Astrocyte of the hippocampus (primary cell): ENCODE measurements at regions not wholly inside any gene's neighbourhood (a gene's known extent, or its start where the extent isn't known, plus 50 kb on each side); places are given as distances from the start of the nearest gene placed in this dataset.
"Not testable (repeated sequence)": the region's sequence is repeated elsewhere in the genome, so short reads cannot be mapped to it uniquely, and the experiment has no call there.

Experiments
- DNase-seq: peaks from one replicate; pipeline ENCODE4 v3.0.0; 2011; ENCODE audit warnings: low read depth, low spot score

DNA sequence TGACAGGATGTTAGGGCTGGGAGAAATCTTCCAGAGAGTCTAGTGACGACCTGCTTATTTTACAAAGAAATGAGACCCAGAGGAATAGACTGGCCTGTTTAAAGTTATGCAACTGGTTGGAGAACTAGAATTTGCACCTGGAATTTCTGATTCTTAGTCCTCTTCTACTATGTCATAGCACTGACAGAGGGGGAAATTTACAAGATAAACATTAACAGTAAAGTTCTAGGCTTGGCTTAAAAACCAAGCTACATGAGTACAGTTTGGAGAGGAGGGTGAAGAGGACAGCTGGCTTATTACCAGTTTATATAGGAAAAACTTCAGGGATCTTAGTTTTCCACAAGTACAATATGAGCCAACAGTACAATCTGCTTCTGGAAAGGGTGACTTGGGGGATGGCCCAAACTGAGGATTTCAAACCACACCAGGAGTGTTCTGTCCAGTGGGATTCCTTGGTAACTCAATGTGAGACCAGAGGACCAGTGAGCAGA is 269.6 kb downstream of the CD109 start:
- no peak for DNase-seq

DNA sequence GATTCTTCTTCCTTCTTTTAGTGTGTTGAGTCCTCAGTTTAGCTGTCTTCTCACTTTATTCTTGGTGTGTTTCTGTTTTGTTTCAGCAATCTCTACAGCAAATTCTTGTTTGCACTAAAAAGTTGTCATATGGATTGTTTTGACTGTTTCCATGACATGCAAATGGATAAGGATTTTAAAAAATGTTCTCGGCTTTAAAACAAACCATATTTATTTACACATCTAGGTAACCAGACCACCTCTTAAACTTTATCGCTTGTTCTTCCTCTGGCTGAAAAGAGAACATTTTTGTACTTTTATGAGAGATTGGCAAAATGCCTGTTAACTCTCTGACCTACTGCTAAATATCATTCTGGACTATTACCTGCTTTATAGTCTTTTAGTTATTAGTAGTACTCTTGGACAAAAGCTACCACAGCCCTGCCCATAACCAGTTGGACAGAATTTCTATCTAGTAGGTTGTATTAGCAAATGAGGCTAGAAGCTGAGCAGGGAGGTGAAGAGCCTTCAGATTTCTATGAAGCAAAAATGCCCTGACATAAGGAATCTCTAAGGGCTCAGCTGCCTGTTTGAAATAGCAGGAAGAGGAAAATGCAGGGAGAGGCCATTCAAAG is 268.3 kb downstream of the CD109 start:
- DNase-seq = no peak

DNA sequence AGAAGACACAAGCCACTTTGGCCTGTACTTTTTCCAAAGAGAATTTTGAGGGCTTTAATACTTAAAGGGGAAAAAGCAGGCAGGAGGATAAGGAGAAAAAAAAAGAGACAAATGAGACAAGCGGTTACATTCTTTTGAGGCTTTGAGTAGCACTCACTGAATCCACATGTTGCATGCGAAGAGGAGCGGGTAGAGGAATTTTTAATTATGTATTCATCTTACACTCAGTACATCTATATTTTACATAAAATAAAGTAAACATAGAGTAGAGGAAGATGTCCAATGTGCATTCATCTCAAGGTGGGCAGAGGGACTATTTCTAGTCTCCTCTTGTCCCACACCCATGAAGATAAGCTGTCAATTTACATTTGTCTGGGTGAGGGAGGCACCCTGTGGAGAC is 266.9 kb downstream of the CD109 start:
- no peak for DNase-seq

DNA sequence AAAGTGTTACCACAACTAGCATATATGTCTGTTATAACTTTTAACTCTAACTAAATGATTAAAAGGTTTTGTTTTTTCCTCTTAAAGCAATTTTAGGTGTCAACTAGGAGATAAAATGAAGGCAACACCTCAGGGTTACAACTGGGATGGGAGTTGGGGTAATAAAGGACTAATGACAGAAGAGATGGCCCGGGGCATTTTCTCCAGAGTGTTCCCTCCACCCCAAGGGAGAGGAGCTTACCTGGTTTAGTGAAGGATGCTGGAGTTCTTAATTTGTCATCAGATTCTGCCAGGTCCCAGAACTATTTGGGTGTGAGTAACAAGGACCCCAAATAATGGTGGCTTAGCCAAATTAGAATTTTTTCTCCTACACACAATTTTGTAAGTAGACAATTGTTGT is 260.3 kb downstream of the CD109 start:
- no peak for DNase-seq

DNA sequence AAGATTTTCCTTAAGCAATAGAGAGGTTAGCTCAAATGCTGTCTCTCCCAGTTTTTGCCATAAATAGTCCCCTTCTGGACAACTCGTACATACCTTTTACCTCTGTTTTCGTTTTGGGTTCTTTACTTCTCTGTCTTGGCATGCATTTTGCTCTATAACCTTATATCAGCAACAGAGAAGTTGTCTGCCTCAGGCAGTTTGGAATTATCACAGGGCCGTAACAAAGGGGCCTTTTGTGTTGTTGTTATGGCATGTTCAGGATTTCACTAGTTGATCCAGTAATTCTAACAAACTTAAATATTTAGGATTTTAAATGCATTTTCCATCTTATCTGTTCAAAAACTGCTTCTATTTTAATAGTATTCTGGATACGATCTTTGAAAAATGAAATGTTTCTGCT is 259.8 kb downstream of the CD109 start:
- no peak for DNase-seq

DNA sequence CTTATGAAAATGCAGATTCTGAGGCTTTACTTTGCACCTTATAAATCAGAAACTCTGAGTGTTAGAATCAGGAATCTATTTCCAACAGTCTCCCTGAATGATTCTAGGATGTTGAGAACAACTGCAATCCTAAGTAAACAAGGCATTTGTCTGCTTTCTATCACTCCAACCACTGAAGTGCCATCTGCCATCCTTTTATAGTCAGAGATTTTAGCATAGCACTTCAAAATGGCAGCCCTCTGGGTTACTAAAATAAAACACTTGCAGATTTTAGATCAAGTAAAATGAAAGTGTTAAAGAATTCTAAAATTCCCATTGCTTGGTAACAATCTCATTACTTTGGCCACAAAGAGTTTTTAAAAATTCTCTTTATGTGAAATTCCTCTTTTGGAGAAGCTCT is 258.9 kb downstream of the CD109 start:
- DNase-seq = no peak

DNA sequence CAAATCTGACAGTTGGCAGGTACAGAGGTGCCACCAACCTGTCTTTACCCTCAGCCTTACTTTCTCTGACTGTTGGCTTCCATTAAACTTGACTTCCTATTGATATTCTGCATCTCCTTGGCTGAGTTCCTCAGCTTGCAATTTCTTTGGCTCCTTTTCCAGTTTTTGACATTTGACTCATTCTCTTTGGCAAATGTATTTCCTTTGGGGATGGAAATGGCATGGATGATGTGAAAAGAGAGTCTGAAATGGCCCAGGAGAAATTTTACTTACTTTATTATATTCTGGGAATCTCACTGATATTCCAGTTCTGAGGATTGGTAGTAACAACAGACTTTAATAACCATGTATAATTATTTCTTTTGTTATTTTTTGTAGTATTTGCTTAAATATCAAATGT is 255.2 kb downstream of the CD109 start:
- DNase-seq = no peak

DNA sequence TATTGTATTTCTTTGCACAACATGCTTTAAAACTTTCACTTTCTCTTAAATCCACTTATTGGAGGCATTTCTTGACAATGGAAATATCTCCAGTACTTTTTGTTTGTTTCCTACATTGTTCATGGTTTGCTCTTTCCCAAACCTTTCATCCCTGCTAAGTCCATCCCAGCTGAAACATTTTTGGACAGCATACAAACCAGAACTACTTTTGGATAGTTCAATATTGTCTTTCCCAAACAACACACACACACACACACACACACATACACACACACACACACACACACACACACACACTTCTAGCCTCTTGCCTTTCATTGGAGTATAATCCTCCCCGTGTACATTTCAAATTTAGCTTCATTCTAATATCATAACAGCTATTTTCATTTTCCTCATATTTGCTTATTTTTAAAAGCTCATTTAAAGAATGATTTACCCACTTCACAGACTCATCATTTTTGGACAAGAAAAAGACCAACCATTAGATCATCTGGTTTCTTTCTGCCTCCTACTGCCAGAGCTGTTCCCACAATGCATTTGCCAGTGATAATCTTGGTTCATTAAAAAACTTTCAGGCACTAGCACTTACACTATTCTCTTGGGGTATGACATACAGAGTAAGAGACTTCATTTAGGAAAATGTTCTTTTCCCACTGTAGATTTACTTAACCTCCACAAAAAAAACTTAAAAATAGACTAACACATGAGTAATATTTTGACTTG is 248.1 kb downstream of the CD109 start:
- no peak for DNase-seq

DNA sequence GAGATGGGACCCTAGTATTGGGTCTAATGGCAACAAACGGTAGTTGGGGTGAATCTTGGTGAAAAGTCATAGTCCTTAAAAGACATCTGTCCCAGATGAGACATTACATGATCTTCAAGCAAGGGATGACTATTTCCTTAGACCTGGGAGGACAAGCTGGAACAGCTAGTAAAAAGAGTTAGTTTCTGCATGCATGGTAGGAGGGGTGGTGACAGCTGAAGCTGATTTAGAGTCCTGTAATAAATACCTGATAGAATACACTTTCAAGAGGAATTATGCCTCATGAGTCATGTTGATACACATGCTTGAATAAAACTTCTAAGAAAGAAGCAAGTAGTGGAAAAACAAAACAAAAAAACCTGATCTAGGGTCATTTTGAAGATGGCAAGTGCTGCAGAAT is 247.4 kb downstream of the CD109 start:
- DNase-seq = no peak

DNA sequence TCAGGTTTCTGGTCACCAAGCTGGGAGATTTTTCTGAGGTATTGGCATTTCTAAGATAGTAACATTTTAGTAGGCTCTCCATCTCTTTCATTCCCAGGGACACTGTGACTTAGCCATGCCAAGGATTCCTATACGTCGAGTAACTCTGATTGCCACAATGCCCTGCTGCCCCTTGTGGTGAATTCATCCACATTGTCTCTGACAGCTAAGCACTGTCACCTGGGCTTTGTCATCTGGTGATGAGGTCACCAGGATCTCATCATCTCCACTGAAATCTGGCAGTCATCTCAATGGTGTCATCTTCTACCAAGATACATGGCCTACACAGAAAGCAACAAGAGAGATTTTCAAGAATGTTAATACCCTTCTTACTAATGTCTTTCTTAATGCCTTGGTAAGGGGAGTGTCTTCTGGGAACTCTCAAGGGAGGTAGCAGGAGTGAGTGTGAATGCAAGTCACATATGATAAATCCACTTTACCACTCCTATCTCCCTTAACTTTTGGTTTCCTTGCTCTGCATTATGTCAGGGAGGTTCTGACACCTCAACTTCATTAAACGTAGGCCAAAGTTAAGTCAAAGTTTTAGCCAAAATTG is 246.7 kb downstream of the CD109 start:
- DNase-seq = peak; percentile 25

DNA sequence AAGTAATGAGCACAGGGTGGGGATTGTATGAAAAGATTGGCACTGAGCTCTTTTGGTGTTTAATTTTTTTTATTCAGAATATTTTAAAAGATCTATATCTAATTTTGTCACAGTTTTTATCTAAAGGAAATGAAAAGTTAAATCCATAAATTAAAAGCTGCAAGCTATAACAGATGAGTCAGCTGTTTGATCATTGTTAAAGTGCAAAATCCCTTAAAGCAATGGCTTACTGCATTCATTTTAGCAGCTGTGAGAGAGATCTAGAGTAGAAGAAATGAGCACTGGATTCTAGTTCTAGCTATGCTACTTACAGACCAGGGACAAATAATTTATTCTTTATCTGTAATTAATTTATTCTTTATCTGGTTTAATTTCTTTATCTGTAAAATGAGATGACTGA is 245.9 kb downstream of the CD109 start:
- no peak for DNase-seq

DNA sequence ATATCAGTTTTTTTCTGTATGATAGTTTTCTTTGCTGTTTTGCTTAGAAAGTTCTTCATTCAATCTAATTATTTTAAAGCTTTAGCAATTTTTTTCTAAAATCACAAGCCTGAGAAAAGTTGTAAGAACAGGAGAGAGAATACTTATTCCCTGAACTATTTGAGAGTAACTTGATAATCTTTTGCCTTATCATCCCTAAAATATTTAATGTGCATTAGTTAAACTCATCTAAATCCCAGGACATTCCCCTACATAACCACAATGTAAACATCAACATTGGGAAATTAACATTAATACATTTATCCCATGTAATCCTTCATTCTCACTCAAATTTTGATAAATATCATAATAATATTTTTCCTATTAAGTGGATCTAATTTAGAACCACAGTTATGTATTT is 241.8 kb downstream of the CD109 start:
- no peak for DNase-seq

DNA sequence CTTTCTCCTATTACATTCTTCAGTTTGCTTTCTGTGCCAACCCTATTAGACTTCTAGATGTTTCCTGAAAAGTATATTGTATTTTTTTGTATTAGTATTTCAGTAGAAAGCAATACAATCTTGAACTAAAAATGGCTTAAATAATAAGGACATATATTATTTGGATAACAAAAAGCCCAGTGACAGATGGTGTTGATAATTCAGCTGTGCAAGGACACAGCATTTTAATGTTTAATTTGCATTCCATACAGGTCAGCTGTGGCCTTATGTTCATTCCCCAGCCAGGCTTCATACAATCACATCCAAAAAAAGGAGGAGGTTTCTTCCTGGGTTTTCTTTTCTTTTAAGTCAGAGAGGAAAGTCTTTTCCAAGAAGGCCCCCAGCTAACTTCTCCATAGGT is 236.9 kb downstream of the CD109 start:
- DNase-seq = no peak

DNA sequence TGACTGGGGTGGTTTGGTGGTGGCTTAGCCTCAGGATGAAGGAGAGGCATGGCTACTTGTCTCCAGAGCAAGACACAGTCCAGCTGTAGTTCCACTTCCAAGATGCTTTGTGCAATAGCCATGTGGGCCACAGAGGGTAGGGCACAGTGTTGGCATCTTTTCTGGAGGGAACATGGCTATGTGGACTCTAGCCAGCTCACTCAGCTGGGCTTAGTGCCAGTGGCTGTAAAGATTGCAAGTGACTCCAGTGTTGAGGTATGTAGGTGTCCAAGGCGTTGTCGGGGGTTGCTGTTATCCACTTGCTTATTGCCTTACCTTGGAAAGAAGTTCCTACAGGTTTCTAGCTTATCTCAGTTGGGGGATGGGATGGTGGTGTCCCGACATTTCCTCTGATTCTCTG is 233.4 kb downstream of the CD109 start:
- DNase-seq = peak; percentile 9

DNA sequence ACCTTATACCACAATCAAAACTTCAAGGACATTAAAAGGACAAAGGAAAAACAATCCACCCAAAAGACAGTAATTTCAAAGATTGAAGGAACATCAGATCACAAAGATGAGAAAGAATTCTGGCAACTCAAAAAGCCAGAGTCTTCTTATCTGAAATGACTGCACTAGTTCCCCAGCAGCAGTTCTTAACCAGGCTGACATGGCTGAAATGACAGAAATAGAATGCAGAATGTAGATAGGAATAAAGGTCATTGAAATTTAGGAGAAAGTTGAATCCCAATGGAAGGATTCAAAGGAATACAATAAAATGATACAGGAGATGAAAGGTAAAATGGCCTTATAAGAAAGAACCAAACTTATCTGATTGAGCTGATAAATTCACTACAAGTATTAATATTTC is 231.4 kb downstream of the CD109 start:
- no peak for DNase-seq

DNA sequence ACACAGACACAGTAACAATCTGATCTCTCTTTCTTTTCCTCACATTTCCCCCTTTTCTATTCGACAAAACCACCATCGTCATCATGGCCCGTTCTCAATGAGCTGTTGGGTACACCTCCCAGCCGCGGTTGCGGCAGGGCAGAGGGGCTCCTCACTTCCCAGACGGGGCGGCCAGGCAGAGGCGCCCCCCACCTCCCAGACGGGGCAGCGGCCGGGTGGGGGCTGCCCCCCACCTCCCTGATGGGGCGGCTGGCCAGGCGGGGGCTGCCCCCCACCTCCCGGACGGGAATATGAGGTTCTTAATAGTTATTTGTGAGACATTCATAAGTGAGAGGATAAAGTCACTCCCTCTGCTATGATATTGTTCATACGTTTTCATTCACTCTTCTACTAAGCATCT is 229.7 kb downstream of the CD109 start:
- not testable (repeated sequence) for DNase-seq

DNA sequence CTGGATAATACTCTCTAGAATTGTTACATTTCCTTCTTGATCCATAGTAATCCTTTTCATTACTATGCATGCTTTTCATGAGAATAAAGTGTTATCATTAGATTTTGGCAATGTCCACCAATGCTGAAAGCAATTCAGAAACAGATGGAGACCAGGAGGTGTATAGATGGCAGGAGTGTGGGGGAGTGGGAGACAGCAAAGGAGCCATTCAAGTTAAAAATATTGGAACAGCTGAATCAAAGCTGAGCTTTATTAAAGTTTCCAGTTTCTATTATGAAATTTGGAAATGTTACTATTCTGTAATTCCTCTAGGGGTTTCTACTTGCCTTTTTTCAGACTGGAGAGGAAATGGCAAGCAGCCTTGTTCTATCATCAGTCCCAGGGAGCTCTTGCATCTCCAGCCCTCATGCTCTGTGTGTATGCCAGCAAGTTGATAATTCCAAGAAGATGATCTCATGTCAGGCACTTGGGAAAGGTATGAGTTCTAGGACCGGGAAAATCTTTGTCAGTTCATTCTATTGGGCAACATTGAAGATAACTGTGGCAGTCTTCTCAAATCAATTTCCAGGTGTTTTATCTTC is 228.0 kb downstream of the CD109 start:
- no peak for DNase-seq

DNA sequence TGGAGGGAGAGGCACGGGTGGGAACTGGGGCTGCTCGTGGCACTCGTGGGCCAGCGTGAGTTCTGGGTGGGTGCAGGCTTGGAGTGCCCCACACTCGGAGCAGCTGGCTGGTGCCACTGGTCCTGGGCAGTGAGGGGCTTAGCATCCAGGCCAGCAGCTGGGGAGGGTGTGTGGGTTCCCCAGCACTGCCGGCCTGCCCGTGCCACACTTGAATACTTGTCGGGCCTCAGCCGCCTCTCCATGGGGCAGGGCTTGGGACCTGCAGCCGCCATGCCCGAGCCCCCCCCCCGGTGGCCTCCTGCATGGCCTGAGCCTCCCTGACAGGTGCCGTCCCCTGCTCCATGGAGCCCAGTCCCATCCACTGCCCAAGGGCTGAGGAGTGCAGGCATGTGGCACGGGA is 207.2 kb downstream of the CD109 start:
- no peak for DNase-seq

DNA sequence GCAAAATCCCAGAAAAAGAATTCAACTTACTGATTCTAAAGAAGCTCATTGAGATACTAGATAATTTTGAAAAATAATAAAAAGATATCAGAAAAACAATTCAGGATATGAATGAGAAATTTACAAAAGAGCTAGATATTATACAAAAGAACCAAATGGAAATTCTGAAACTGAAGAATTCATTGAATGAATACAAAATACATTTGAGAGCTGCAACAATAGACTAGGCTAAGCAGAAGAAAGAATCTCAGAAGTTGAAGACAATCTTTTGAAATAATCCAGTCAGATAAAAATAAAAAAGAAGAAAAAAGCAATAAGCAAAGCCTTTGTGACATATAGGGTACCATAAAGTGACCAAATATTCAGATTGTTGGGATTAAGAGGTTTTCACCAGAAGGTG is 206.0 kb downstream of the CD109 start:
- no peak for DNase-seq

DNA sequence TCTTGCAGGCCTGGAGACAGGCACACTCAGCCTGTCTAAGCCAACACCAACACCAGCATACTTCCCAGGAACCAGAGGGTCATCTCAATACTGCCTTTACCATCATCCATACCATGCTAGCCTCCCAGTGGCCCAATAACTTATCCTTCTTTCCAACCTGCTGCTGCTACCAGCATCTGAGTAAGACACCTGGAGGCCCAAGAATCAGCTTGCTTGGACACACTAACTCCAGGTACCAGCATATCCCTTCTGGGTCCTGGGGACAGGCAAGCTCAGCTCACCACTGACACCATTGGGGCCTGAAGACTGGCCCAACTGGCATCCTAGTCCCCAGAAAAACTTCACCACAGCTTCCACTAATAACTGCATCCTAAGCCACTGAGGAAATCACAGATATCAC is 205.3 kb downstream of the CD109 start:
- DNase-seq = no peak

DNA sequence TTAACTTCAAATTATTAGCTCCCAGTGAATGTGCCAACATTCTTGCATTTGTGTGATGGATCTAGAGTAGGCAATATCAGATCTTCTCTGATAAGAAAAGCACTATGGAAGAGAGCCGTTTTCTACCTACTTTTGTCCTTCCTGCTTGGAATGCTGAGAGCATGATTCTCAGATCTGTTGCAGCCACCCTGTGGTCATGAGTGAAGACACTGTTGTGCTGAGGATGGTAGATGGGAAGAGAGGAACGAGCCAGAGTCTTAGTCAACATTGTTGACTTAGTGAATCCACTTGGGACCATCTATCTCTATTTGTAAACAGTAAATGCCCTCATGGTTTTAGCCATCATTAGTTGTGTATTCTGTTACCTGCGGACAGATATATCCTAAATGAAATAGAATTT is 202.6 kb downstream of the CD109 start:
- no peak for DNase-seq

DNA sequence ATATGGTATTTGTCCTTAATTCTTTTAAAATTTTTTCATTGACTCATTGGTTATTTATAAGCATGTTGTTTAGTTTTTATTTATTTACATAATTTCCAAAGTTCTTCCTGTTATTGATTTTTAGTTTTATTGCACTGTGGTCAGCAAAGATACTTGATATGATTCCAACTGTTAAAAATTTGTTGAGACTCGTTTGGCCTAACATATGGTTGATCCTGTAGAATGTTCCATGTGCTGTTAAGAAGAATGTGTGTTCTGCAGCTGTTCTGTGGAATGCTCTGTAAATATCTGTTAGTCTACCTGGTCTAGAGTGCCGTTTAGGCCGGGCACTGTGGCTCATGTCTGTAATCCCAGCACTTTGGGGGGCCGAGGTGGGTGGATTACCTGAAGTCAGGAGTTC is 197.7 kb downstream of the CD109 start:
- DNase-seq = no peak

DNA sequence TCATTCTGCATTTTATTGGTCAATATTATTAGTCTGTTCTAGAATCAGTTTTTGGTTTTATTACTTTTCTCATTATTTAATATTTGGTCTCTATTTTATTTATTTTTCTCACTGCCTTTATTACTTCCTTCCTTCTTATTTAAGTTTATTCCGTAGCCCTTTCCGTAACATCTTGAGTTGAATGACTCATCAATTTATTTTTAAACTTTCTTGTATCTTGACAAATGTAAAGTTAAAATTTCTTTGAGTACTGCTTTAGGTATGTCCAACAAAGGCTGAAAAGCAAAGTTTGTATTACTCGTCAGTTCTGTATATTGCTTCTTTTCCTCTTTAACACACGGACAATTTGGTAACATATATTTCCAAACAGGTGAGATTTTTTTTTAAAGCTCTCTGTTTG is 192.0 kb downstream of the CD109 start:
- DNase-seq = no peak
